SIG-M5 (cell line): ENCODE measurements at regions not wholly inside any gene's neighbourhood (a gene's known extent, or its start where the extent isn't known, plus 50 kb on each side); places are given as distances from the start of the nearest gene placed in this dataset.

Source experiments
- DNase-seq: peaks from one replicate; lab custom pipeline; 2025; lab: John Stamatoyannopoulos, UW

GRCh38 chr1:184219414-184219813 lies 167.4 kb upstream of the C1orf21 start:
- no peak for DNase-seq

DNA sequence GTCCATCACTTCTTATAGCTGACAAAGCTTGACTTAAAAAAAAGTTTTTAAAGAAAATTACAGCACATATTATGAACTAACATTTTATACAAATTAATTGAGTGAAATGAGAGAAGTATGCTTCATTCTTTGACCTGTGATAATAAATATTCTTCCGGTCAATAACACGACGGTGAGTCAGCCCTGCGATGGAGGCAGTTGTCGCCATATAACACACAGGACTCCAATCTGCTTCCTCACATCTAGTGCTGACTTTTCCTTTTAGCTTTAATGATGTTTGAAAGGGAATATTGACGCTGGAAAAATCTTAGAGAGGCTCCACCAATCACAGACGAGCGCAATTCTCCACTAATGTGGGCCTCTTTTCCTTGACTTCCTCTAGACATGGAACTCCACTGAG lies 166.9 kb upstream of the C1orf21 start:
- DNase-seq = no peak

GRCh38 chr1:184221087-184221486 lies 165.7 kb upstream of the C1orf21 start:
- DNase-seq = no peak

GRCh38 chr1:184222652-184223052 lies 164.2 kb upstream of the C1orf21 start:
- no peak for DNase-seq

DNA sequence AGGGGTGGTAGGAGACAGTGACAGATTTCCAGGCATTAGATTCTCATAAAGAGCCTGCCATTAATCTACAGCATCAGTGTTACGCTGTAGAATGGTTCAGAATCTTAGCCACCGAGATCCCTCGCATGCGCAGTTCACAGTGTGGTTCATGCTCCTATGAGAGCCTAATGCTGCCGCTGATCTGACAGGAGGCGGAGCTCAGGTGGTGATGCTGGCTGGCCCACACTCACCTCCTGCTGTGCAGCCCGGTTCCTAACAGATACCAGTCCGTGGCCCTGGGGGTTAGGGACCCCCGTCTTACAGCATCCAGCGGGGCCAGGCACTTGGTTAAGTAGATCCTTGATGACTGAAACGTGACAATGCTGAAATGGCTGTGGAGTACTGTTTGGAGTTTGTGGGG lies 163.6 kb upstream of the C1orf21 start:
- DNase-seq = no peak

DNA sequence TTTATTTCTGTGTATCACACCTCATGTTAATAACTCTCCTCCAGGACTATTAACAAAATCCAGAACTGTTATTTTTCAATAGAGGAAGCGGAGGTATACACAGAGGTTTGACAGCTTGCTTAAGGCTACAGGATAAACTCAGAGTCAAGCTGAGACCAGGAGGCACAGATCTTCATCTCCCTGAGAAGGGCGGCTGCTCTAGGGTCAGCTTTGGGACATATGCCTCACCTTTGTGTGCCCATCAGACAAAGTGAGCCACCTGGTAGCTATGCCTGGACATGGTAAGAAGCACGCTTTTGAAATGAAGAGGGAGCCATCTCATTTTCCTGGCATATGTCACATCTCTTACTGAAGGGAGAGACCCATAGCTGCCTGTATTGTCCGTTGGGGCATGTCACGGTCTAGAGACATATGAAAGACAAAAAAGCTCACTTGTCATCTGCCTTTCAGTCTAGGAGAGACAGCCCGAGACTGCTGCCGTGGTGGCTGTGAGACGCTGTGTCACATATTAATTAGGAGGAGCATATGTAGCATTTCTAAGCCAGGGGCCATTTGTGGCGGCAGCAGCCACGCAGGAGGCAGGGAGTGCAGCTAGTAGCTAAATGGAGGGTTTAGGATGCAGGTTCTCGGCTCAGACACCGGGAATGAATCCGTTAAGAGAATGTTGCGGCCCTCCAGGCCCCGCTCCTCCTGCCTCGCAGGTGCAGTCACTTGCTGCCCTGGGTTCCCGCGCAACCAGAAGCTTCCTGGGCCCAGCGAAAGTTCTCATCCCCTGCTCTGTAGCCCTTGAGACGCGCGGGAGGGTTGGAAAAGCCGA lies 161.3 kb upstream of the C1orf21 start:
- no peak for DNase-seq

DNA sequence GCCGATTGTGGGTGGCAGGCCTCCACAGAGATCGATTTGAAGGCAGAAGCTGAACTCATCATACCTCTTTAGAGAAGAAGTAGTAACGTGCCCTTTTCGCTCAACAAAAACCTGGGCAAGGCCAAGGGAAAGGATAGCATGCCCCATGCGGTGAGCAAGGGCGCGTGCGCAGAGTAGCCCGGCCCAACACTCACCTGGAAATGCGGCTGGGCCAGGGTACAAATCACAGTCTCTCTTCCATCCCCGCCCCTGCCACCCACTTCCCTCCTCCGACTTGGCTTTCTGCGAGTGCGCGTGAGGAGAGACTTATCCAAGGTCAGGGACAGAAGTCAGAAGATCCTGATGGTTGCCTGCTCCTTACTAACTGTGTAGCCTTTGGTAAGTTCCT lies 160.7 kb upstream of the C1orf21 start:
- no peak for DNase-seq

GRCh38 chr1:184228558-184228957 lies 158.3 kb upstream of the C1orf21 start:
- DNase-seq = no peak

DNA sequence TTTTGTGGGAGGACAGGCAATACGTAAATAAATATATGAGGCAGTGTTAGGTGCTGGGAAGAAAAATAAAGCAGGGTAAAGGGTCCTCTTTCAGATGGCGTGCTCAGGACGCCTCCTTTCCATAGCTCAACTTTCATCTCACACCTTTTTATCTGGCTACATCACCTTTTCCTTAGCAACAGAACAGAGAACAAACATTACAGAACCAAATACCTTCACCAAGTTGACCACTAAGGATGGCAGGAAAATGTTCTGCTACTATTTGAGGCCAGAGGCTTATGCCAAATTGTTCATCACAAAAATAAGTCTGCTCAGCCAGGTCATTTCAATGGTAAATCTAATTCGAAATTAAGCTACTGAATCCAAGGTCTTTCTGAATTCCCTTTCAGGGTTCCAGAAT lies 149.2 kb upstream of the C1orf21 start:
- DNase-seq = no peak

DNA sequence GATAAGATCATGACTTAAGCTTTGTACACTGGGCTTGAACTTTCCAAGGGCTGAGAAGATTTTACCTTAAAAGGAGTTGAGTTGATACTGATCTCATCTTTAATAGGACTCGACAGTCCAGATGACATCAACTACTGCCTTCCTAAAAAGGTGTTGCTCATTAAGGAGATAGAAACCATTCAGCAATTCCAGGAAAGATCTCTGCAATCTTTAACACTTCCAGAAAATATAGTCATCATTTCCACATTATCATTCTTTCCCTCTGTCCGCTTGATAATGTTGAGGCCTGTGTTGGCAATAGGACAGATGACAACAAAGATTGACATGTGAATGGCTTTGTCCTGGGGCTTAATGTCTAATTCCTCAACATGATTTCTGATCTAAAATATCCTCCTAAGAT lies 145.4 kb upstream of the C1orf21 start:
- DNase-seq = no peak

DNA sequence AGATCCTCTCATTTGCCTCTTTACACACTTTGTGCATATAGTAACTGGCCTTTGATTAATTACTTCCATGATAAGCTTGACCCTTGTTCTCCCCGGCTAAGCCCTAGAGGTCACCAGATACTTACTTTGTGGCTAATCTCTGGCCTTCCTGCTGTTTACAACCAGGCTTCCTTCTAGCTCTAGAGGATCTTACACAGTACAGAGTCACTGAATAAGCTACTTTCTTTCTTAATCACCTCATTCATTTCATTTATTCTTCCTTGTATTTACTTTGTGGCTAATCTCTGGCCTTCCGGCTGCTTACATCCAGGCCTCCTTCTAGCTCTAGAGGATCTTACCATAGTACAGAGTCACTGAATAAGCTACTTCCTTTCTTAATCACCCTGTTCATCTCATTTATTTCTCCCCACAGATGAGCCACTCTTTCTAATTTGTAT lies 144.3 kb upstream of the C1orf21 start:
- DNase-seq = no peak

DNA sequence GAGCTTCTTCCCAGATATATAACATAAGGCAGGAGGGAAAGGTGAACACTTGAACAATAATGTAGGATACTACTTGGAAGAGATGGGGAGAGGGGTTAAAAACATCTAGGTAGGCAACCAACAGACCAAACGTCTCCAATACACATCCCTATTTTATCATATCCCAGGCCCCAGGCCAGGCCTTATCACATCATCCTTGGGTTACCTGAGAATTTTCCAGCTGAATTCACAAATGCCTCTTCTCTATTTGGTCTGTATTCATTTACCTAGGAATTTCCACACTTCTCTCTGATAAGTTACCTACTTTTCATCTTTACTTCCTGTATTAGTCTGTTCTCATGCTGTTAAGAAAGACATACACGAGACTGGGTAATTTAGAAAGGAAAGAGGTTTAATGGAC lies 141.9 kb upstream of the C1orf21 start:
- no peak for DNase-seq

- DNase-seq = no peak
These were observed 139.2 kb upstream of the C1orf21 start for GRCh38 chr1:184247671-184248070.

DNA sequence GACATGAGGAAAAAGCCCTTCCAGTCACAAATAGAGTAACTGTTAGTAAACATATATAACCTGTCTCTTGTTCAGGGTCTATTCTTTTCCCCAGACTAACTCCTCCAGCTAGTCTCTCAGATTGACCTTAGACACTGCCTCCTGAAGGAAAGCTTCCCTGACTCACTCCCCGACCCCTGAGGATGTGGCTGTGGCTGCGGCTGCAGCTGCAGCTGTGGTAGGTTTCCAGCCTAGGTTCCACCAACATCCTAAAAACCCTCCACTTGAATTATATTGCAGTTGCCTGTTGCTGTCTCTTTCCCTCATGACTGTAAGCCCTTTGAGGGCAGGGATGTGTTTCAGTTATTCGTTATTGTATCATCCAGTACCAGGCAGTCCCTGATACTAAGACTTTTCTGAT lies 132.9 kb upstream of the C1orf21 start:
- DNase-seq = no peak

GRCh38 chr1:184254849-184255248 lies 132.0 kb upstream of the C1orf21 start:
- DNase-seq = no peak

DNA sequence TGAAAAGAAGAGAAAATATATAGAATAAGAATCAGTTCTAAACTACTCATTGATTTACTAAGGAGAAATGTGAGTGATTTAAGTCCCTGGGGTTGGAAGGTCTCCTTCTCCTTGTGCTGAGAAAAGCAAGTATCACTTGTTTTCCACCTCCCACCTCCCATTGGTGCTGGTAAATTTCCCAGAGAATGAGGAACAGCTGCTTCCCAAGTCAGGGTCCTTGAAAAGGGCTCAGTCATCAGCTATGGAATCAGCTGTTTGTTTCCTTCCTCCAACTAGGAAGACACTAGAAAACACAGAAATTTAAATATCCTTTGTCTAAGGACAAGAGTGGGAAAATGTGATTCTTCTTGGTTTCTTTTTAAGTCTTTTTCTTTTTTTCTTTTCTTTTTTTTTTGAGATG lies 131.3 kb upstream of the C1orf21 start:
- no peak for DNase-seq

GRCh38 chr1:184257873-184258272 lies 129.0 kb upstream of the C1orf21 start:
- DNase-seq = no peak

GRCh38 chr1:184258525-184258924 lies 128.3 kb upstream of the C1orf21 start:
- no peak for DNase-seq

DNA sequence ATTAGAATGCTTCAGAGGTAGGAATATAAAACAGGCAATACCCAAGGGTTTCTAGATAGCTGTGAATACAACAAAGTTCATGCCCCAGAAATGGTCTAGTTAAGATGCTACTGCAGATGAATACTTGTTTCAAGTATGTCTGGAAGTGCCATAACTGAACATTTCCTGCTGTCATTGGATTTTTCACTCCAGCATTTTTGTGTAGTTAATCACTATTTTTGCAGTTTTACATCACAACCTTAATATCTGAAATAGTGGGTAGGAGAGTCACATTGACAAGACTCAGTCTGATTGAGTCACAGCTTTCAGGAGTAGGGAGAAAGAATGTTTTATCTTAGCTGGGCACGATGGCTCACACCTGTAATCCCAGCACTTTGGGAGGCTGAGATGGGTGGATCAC lies 126.4 kb upstream of the C1orf21 start:
- DNase-seq = no peak

DNA sequence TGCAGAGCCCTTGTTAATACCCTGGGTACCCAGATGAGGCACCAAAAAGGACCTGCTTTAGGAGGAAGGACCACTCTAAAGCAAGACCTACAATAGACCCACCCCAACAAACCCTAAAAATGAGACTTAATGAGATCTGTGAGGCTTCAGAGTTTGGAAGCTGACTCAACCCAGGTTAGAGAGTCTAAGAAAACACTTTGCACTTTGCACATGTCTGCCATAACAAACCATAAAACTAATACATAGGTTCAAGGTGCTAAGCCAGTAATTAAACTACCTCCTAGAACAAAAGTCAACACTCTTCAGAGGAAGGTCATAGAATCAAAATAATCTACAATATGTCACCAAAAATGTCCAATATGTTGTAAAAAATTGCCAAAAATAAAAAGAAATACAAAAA lies 124.7 kb upstream of the C1orf21 start:
- DNase-seq = no peak

DNA sequence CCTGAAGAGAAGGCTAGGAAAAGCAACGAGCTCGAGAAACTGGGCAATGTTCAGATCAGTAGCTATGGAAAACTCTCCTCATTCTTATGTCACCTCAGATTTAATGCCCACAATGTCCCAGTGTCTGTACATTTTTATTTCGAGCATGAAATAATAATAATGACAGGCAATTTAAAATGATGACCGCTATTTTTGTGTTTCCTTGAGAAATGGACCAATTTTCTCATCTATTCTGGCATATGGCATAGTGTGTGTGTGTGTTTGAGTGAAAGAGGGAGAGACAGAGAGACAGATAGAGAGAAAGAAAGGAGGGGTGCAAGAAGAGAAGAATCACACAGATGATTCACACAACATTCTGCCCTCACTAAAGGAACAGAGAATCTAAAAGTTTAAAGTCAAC lies 119.1 kb upstream of the C1orf21 start:
- DNase-seq = no peak

DNA sequence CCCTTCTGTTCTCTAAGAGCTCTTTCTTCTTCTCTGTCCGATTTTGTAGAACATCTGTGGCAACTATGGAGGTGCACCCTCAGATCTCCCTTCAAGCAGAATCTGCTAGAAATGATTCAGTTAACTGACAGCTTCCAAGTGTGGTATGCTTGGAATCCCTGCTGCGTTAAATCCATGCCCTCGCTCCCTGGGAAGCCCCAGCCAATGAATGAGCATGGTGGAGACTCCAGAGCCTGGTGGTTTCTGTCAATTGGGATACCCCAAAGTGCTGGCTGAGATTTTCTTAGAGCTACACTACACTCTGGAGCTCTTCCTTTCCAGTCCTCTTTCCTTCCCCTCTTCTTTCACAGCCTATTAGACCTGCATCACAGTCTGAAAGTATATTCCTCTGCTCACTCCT lies 116.3 kb upstream of the C1orf21 start:
- DNase-seq = no peak

- DNase-seq = no peak
These were observed 114.5 kb upstream of the C1orf21 start for GRCh38 chr1:184272175-184272866.

- DNase-seq = no peak
These were observed 110.4 kb upstream of the C1orf21 start for GRCh38 chr1:184276416-184276815.
